Osteoblast (primary cell): ENCODE measurements at regions not wholly inside any gene's neighbourhood (a gene's known extent, or its start where the extent isn't known, plus 50 kb on each side); places are given as distances from the start of the nearest gene placed in this dataset.

Source experiments
- DNase-seq: peaks from one replicate; pipeline ENCODE4 v3.0.0; 2011; ENCODE audit warnings: low spot score, mixed read lengths; ENCODE audit not compliant: insufficient read length; ENCODE audit errors: missing footprints
- H2AFZ ChIP-seq: 2 replicates; pipeline ENCODE4 v1.6.0; 2011; ENCODE audit warnings: mild to moderate bottlenecking, low read length
- H3K27ac ChIP-seq: 2 replicates; pipeline ENCODE4 v1.5.1; 2011; ENCODE audit warnings: mild to moderate bottlenecking, low read depth, low read length, moderate library complexity
- H3K27me3 ChIP-seq: 2 replicates; pipeline ENCODE4 v1.6.0; 2012; ENCODE audit warnings: mild to moderate bottlenecking, control low read depth, inconsistent platforms, low read length, moderate library complexity; ENCODE audit not compliant: insufficient read depth
- H3K36me3 ChIP-seq: 2 replicates; pipeline ENCODE4 v1.5.1; 2011; ENCODE audit warnings: mild to moderate bottlenecking, low read length, control low read depth, moderate library complexity; ENCODE audit not compliant: insufficient read depth
- H3K4me1 ChIP-seq: 2 replicates; pipeline ENCODE4 v1.5.1; 2011; ENCODE audit warnings: mild to moderate bottlenecking, low read length, control low read depth, moderate library complexity; ENCODE audit not compliant: insufficient read depth
- H3K4me2 ChIP-seq: 2 replicates; pipeline ENCODE4 v1.6.0; 2011; ENCODE audit warnings: mild to moderate bottlenecking, low read length; ENCODE audit not compliant: insufficient read depth
- H3K4me3 ChIP-seq: fragments of 200-600 bp; sonication (generic); 3 replicates; pipeline ENCODE4 v1.5.1; 2012; ENCODE audit warnings: mild to moderate bottlenecking, low read length, inconsistent platforms; ENCODE audit not compliant: insufficient read depth
- H3K79me2 ChIP-seq: 2 replicates; pipeline ENCODE4 v1.6.0; 2012; ENCODE audit warnings: mild to moderate bottlenecking, low read length, control low read depth, inconsistent platforms; ENCODE audit not compliant: insufficient read depth
- H3K9me3 ChIP-seq: 2 replicates; pipeline ENCODE4 v1.5.1; 2011; ENCODE audit warnings: low read depth, low read length, control low read depth
- H4K20me1 ChIP-seq: 2 replicates; pipeline ENCODE4 v1.6.0; 2012; ENCODE audit warnings: mild to moderate bottlenecking, low read length, control low read depth; ENCODE audit not compliant: insufficient read depth
- CTCF ChIP-seq: IDR thresholded peaks from 2 replicates; pipeline ENCODE4 v1.5.1; 2011; ENCODE audit warnings: mild to moderate bottlenecking, low read depth, low read length, moderate library complexity; ENCODE audit errors: extremely low read depth

- peaks cover 4% of the 10 kb centered on the region for H3K27me3 ChIP-seq
- H3K9me3 ChIP-seq, result peaks cover 5% of the 10 kb centered on the region
- no peak overlapping the region for H2AFZ ChIP-seq
- no peaks in the 10 kb centered on the region for H3K36me3 ChIP-seq
- H3K4me2 ChIP-seq, result no peak overlapping the region
- no peaks in the 10 kb centered on the region for H3K79me2 ChIP-seq
- H3K4me3 ChIP-seq, result no peak overlapping the region
- DNase-seq, result no peak
- H3K27ac ChIP-seq, result no peak overlapping the region
- H4K20me1 ChIP-seq, result no peaks in the 10 kb centered on the region
- H3K4me1 ChIP-seq, result no peaks in the 10 kb centered on the region
- no peak for TF ChIP-seq CTCF
Observed at GRCh38 chr9:38250279-38251035, 142.0 kb upstream of the ALDH1B1 start.

- H3K27ac ChIP-seq, result no peak overlapping the region
- no peaks in the 10 kb centered on the region for H3K36me3 ChIP-seq
- H3K9me3 ChIP-seq, result peaks cover 5% of the 10 kb centered on the region
- H3K27me3 ChIP-seq, result peaks cover 4% of the 10 kb centered on the region
- H3K79me2 ChIP-seq, result no peaks in the 10 kb centered on the region
- no peak for TF ChIP-seq CTCF
- H3K4me1 ChIP-seq, result no peaks in the 10 kb centered on the region
- H3K4me2 ChIP-seq, result no peak overlapping the region
- H4K20me1 ChIP-seq, result no peaks in the 10 kb centered on the region
- no peak overlapping the region for H3K4me3 ChIP-seq
- DNase-seq, result no peak
- no peak overlapping the region for H2AFZ ChIP-seq
Observed at GRCh38 chr9:38249587-38250210, 142.8 kb upstream of the ALDH1B1 start.

- Histone ChIP-seq H4K20me1 (no peaks in the 10 kb centered on the region), H3K27ac (no peak overlapping the region), H2AFZ (no peak overlapping the region), H3K36me3 (no peaks in the 10 kb centered on the region), H3K4me1 (no peaks in the 10 kb centered on the region), H3K79me2 (no peaks in the 10 kb centered on the region), H3K27me3 (peaks cover 4% of the 10 kb centered on the region), H3K4me3 (no peak overlapping the region), H3K4me2 (no peak overlapping the region), H3K9me3 (peaks cover 5% of the 10 kb centered on the region)
- no peak for TF ChIP-seq CTCF
- DNase-seq, result no peak
Observed at GRCh38 chr9:38249049-38249448, 143.5 kb upstream of the ALDH1B1 start.

- Histone ChIP-seq H3K4me1 (no peaks in the 10 kb centered on the region), H2AFZ (no peak overlapping the region), H3K36me3 (no peaks in the 10 kb centered on the region), H3K4me2 (no peak overlapping the region), H3K4me3 (no peak overlapping the region), H3K27ac (no peak overlapping the region), H4K20me1 (no peaks in the 10 kb centered on the region), H3K79me2 (no peaks in the 10 kb centered on the region), H3K27me3 (peaks cover 4% of the 10 kb centered on the region), H3K9me3 (peaks cover 5% of the 10 kb centered on the region)
- no peak for TF ChIP-seq CTCF
- no peak for DNase-seq
Observed at GRCh38 chr9:38246833-38247232, 145.7 kb upstream of the ALDH1B1 start.
